OCI-LY7 (cell line): ENCODE measurements at regions not wholly inside any gene's neighbourhood (a gene's known extent, or its start where the extent isn't known, plus 50 kb on each side); places are given as distances from the start of the nearest gene placed in this dataset.

ENCODE experiments used
- BruUV-seq: library from RNA; stranded (reverse); fragments of 400-500 nt; replicated peaks from 2 replicates; lab custom pipeline; 2021; lab: Mats Ljungman, UMichigan
- CTCF ChIA-PET: fragments of 300-600 bp; sonication (Branson Sonifier 250); formaldehyde crosslinking; loops from one replicate; lab custom pipeline; 2022; ENCODE audit warnings: antibody characterized with exemption; ENCODE audit not compliant: unreplicated experiment; lab: Charles Lee
- POLR2A ChIA-PET: fragments of 300-600 bp; sonication (Branson Sonifier 250); formaldehyde crosslinking; loops from one replicate; lab custom pipeline; 2022; ENCODE audit warnings: antibody characterized with exemption; lab: Charles Lee
- DNase-seq: peaks from one replicate; pipeline ENCODE4 v3.0.0-alpha.2; 2015; ENCODE audit warnings: low spot score
- H2AFZ ChIP-seq: fragments of 200-600 bp; sonication (generic), shearing (Covaris generic); 2 replicates; pipeline ENCODE4 v1.6.1; 2014; ENCODE audit warnings: mild to moderate bottlenecking, antibody characterized with exemption, low read length, moderate library complexity
- H3K27ac ChIP-seq: fragments of 200-600 bp; sonication (generic); 2 replicates; pipeline ENCODE4 v1.5.1; 2014; ENCODE audit warnings: mixed run types, low read depth, mild to moderate bottlenecking, moderate library complexity, low read length, inconsistent platforms; ENCODE audit not compliant: poor library complexity, severe bottlenecking
- H3K36me3 ChIP-seq: fragments of 200-600 bp; sonication (generic); 2 replicates; pipeline ENCODE4 v1.6.1; 2014; ENCODE audit warnings: mild to moderate bottlenecking, antibody characterized with exemption, low read length, moderate library complexity, mixed read lengths; ENCODE audit not compliant: insufficient read depth
- H3K4me1 ChIP-seq: fragments of 200-600 bp; sonication (generic); 2 replicates; pipeline ENCODE4 v1.5.1; 2014; ENCODE audit warnings: mild to moderate bottlenecking, low read length; ENCODE audit not compliant: insufficient read depth, poor library complexity, severe bottlenecking
- H3K4me2 ChIP-seq: fragments of 200-600 bp; sonication (generic); 2 replicates; pipeline ENCODE4 v1.6.1; 2014; ENCODE audit warnings: mild to moderate bottlenecking, low read length
- H3K4me3 ChIP-seq: fragments of 200-600 bp; sonication (generic); 2 replicates; pipeline ENCODE4 v1.5.1; 2014; ENCODE audit warnings: mild to moderate bottlenecking, low read depth, low read length; ENCODE audit not compliant: poor library complexity, severe bottlenecking
- H3K79me2 ChIP-seq: fragments of 200-600 bp; sonication (generic); 2 replicates; pipeline ENCODE4 v1.6.1; 2016; ENCODE audit warnings: low read depth, mild to moderate bottlenecking, low read length, moderate library complexity, mixed read lengths; ENCODE audit not compliant: insufficient read depth
- H3K9me2 ChIP-seq: fragments of 200-600 bp; sonication (generic); 2 replicates; pipeline ENCODE4 v1.6.1; 2016; ENCODE audit warnings: mild to moderate bottlenecking, low read length, mixed read lengths; ENCODE audit not compliant: insufficient read depth
- H3K9me3 ChIP-seq: fragments of 200-600 bp; sonication (generic); 2 replicates; pipeline ENCODE4 v1.6.1; 2014; ENCODE audit warnings: mild to moderate bottlenecking, mixed run types, low read length, mixed read lengths
- H4K20me1 ChIP-seq: fragments of 200-600 bp; sonication (generic); 2 replicates; pipeline ENCODE4 v1.6.1; 2014; ENCODE audit warnings: mild to moderate bottlenecking, antibody characterized with exemption, low read length, moderate library complexity, mixed read lengths; ENCODE audit not compliant: insufficient read depth
- EZH2phosphoT487 ChIP-seq: fragments of 200-600 bp; sonication (generic); IDR thresholded peaks from 2 replicates; pipeline ENCODE4 v1.6.1; 2018; ENCODE audit warnings: low read depth, borderline replicate concordance, mild to moderate bottlenecking, mixed run types, antibody characterized with exemption, low read length, moderate library complexity, mixed read lengths
- intact Hi-C: fragments of 100-400 bp; cut with micrococcal nuclease; formaldehyde crosslinking; loops from one replicate; pipeline ENCODE4 v1.10.0; 2022; ENCODE audit not compliant: unreplicated experiment
- TF ChIP-seq, protein P1 (sequence below): fragments of 200-600 bp; sonication (generic); conservative IDR thresholded peaks from 2 replicates; pipeline ENCODE4 v1.5.1; 2014; ENCODE audit warnings: mild to moderate bottlenecking, antibody characterized with exemption, low read length, moderate library complexity, mixed read lengths

DNA sequence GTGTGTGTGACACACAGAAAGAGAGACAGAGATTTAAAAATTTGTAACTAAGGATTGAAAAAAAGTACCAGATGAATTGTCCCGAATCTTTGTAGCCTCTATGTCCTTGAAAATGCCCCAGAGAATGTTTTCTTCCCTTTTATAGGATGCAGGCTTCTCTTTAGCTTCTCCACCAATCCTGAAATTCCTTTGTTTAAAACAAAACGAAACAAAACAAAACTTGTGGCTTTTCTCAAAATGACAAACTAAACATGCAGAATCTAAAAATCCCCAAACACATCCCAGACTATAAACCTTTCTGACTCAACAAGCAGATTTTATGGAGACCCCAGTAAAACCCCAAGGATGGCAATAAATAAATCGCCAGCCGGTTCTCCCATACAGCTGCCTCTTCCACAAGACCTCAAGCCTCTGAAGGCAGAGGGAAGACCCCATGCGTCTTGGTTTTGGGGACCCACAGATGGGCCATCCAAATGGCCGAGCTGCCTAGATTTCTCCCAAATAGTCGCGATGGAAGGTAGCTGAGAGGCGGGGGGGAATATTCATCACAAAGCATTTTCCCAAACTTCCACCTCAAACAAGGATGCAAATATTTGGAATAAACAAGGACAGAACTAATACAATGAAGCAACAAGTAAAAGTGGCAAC is 269.5 kb upstream of the FOXF1 start:
- Histone ChIP-seq H4K20me1 (no peaks in the 10 kb centered on the region), H3K9me2 (no peaks in the 10 kb centered on the region), H3K36me3 (no peaks in the 10 kb centered on the region), H2AFZ (no peak overlapping the region), H3K4me1 (no peaks in the 10 kb centered on the region), H3K9me3 (no peaks in the 10 kb centered on the region), H3K4me3 (no peak overlapping the region), H3K79me2 (no peaks in the 10 kb centered on the region), H3K4me2 (no peak overlapping the region), H3K27ac (no peak overlapping the region)
- no TSS peak for BruUV-seq
- ChIA-PET CTCF (no interaction called here), POLR2A (no interaction called here)
- intact Hi-C loops, result no loop called here
- DNase-seq, result no peak
- TF ChIP-seq EZH2phosphoT487, result no peak
- TF ChIP-seq, protein P1, sequence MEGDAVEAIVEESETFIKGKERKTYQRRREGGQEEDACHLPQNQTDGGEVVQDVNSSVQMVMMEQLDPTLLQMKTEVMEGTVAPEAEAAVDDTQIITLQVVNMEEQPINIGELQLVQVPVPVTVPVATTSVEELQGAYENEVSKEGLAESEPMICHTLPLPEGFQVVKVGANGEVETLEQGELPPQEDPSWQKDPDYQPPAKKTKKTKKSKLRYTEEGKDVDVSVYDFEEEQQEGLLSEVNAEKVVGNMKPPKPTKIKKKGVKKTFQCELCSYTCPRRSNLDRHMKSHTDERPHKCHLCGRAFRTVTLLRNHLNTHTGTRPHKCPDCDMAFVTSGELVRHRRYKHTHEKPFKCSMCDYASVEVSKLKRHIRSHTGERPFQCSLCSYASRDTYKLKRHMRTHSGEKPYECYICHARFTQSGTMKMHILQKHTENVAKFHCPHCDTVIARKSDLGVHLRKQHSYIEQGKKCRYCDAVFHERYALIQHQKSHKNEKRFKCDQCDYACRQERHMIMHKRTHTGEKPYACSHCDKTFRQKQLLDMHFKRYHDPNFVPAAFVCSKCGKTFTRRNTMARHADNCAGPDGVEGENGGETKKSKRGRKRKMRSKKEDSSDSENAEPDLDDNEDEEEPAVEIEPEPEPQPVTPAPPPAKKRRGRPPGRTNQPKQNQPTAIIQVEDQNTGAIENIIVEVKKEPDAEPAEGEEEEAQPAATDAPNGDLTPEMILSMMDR, result no peak

DNA sequence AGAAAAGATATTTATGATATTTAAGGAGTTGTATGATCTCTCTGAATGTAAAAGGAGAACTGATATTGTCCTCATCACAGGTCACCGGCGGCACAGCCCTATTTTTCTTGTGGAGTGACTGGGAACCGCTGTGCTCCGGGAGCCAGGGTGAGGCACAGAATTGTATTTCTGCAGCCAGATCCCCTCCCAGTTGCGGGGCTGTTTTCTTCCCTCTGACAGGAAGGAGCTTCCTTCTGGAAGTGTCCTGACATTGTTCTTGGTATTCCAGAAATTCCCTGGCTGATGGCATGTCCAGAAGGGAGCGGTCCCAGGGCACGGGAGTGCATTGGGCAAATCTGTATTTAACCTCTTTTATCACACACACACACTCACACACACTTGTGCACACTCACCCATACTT is 268.6 kb upstream of the FOXF1 start:
- Histone ChIP-seq H2AFZ (no peak overlapping the region), H3K79me2 (no peaks in the 10 kb centered on the region), H3K4me1 (no peaks in the 10 kb centered on the region), H3K36me3 (no peaks in the 10 kb centered on the region), H4K20me1 (no peaks in the 10 kb centered on the region), H3K9me3 (no peaks in the 10 kb centered on the region), H3K9me2 (no peaks in the 10 kb centered on the region), H3K4me2 (no peak overlapping the region), H3K4me3 (no peak overlapping the region), H3K27ac (no peak overlapping the region)
- BruUV-seq, result no TSS peak
- DNase-seq, result no peak
- TF ChIP-seq EZH2phosphoT487, result no peak
- TF ChIP-seq, protein P1, result no peak
- ChIA-PET POLR2A (no interaction called here), CTCF (no interaction called here)
- intact Hi-C loops, result no loop called here

DNA sequence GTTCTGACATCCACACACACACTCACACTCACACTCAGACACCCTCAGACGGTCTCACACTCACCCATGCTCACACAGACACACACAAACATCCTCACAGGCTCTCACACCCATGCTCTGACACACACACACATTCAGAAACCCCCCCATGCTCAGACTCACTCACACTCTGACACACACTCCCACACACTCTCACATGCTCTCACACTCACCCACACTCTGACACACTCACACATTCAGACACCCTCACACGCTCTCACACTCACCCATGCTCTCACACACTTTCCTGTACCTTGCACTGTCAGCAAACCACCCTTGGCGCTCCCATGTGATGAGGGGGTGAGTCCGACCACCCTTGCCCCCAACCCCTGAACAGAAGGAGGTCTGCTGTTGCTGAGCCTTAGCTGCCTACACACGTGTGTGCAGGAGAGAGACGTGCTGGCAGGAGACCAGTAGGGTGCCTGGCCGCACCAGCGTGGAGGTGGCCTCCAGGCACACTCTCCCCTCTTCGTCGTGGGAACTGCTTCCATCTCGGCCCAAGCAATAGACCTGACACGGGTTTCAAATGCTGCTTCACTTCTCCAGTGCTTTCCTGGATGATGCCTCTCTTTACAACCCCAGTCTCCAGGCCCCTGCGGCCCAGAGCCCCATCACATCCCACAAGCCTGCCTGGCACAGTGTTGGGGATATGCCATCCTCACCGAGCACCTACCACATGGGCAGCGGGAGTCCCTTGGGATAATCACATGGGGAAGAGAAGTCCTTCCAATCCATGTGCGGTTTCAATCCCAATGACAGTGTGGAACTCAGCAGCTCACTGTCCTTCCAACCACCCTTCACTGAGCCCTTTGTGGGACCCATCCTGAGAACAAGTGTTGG is 267.8 kb upstream of the FOXF1 start:
- Histone ChIP-seq H2AFZ (no peak overlapping the region), H4K20me1 (no peaks in the 10 kb centered on the region), H3K36me3 (no peaks in the 10 kb centered on the region), H3K4me3 (no peak overlapping the region), H3K9me2 (no peaks in the 10 kb centered on the region), H3K79me2 (no peaks in the 10 kb centered on the region), H3K4me1 (no peaks in the 10 kb centered on the region), H3K4me2 (no peak overlapping the region), H3K9me3 (no peaks in the 10 kb centered on the region), H3K27ac (no peak overlapping the region)
- no TSS peak for BruUV-seq
- CTCF ChIA-PET, result no interaction called here
- no peak for DNase-seq
- intact Hi-C loops, result no loop called here
- POLR2A ChIA-PET, result no interaction called here
- TF ChIP-seq, protein P1, result no peak
- no peak for TF ChIP-seq EZH2phosphoT487
